ENCODE measurements at regions not wholly inside any gene's neighbourhood (a gene's known extent, or its start where the extent isn't known, plus 50 kb on each side); places are given as distances from the start of the nearest gene placed in this dataset.

- TF ChIP-seq CTCF (IDR thresholded peaks at IDR 0.05; ENCODE audit: low read depth, low read length, poor library complexity, severe bottlenecking), result no peak
- TF ChIP-seq EZH2phosphoT487 (IDR thresholded peaks at IDR 0.05; ENCODE audit: borderline replicate concordance, low read length), result no peak
- Histone ChIP-seq H3K36me3 (ENCODE audit: control insufficient read depth, low read length) (no peaks in the 10 kb centered on the region), H3K27ac (ENCODE audit: low read depth, low read length) (no peak overlapping the region), H4K20me1 (ENCODE audit: control insufficient read depth, insufficient read depth, low read depth, low read length) (no peaks in the 10 kb centered on the region), H3K9me3 (ENCODE audit: control insufficient read depth, insufficient read depth, low read length) (no peaks in the 10 kb centered on the region), H3K4me3 (ENCODE audit: low read length) (no peak overlapping the region), H3K79me2 (ENCODE audit: control insufficient read depth, low read length) (no peaks in the 10 kb centered on the region), H3K4me1 (ENCODE audit: control insufficient read depth, low read length) (0 out of 2 replicates have a peak, but pooled peaks cover 6% of the 10 kb centered on the region), H3K4me2 (ENCODE audit: low read length) (no peak overlapping the region), H3K27me3 (ENCODE audit: control insufficient read depth, low read length) (peaks cover 28% of the 10 kb centered on the region), H3F3A (ENCODE audit: control insufficient read depth, insufficient read depth) (no peaks in the 10 kb centered on the region), H3K9me2 (replicated peaks; ENCODE audit: control insufficient read depth, low read length) (no peaks in the 10 kb centered on the region)
These were observed 66.9 kb upstream of the KCNG1 start for GRCh38 chr20:51089840-51090239.

GRCh38 chr20:51089272-51089781, 66.4 kb upstream of the KCNG1 start:
- Histone ChIP-seq H3K4me2 (ENCODE audit: low read length) (no peak overlapping the region), H3K79me2 (ENCODE audit: control insufficient read depth, low read length) (no peaks in the 10 kb centered on the region), H3K27ac (ENCODE audit: low read depth, low read length) (no peak overlapping the region), H3K4me3 (ENCODE audit: low read length) (no peak overlapping the region), H3K27me3 (ENCODE audit: control insufficient read depth, low read length) (peaks cover 33% of the 10 kb centered on the region), H4K20me1 (ENCODE audit: control insufficient read depth, insufficient read depth, low read depth, low read length) (no peaks in the 10 kb centered on the region), H3K36me3 (ENCODE audit: control insufficient read depth, low read length) (no peaks in the 10 kb centered on the region), H3K4me1 (ENCODE audit: control insufficient read depth, low read length) (peaks cover 6% of the 10 kb centered on the region; the same call in 1 of the 2 replicates), H3K9me3 (ENCODE audit: control insufficient read depth, insufficient read depth, low read length) (no peaks in the 10 kb centered on the region), H3F3A (ENCODE audit: control insufficient read depth, insufficient read depth) (no peaks in the 10 kb centered on the region), H3K9me2 (replicated peaks; ENCODE audit: control insufficient read depth, low read length) (no peaks in the 10 kb centered on the region)
- TF ChIP-seq CTCF (IDR thresholded peaks at IDR 0.05; ENCODE audit: low read depth, low read length, poor library complexity, severe bottlenecking), result no peak
- no peak for TF ChIP-seq EZH2phosphoT487 (IDR thresholded peaks at IDR 0.05; ENCODE audit: borderline replicate concordance, low read length)

GRCh38 chr20:51087266-51087665, 64.4 kb upstream of the KCNG1 start:
- peaks cover 42% of the 10 kb centered on the region for H3K27me3 ChIP-seq (ENCODE audit: control insufficient read depth, low read length)
- H3F3A ChIP-seq (ENCODE audit: control insufficient read depth, insufficient read depth), result no peaks in the 10 kb centered on the region
- H3K79me2 ChIP-seq (ENCODE audit: control insufficient read depth, low read length), result no peaks in the 10 kb centered on the region
- no peaks in the 10 kb centered on the region for H3K36me3 ChIP-seq (ENCODE audit: control insufficient read depth, low read length)
- peaks cover 6% of the 10 kb centered on the region; the same call in 1 of the 2 replicates for H3K4me1 ChIP-seq (ENCODE audit: control insufficient read depth, low read length)
- H3K4me2 ChIP-seq (ENCODE audit: low read length), result no peak overlapping the region
- no peaks in the 10 kb centered on the region for H3K9me2 ChIP-seq (replicated peaks; ENCODE audit: control insufficient read depth, low read length)
- H3K27ac ChIP-seq (ENCODE audit: low read depth, low read length), result no peak overlapping the region
- no peaks in the 10 kb centered on the region for H4K20me1 ChIP-seq (ENCODE audit: control insufficient read depth, insufficient read depth, low read depth, low read length)
- no peak for TF ChIP-seq CTCF (IDR thresholded peaks at IDR 0.05; ENCODE audit: low read depth, low read length, poor library complexity, severe bottlenecking)
- no peak for TF ChIP-seq EZH2phosphoT487 (IDR thresholded peaks at IDR 0.05; ENCODE audit: borderline replicate concordance, low read length)
- no peaks in the 10 kb centered on the region for H3K9me3 ChIP-seq (ENCODE audit: control insufficient read depth, insufficient read depth, low read length)
- H3K4me3 ChIP-seq (ENCODE audit: low read length), result no peak overlapping the region

All from DOHH2 (cell line).